Right forelimb (tissue), 1 donor: ENCODE measurements at regions not wholly inside any gene's neighbourhood (a gene's known extent, or its start where the extent isn't known, plus 50 kb on each side); places are given as distances from the start of the nearest gene placed in this dataset.

Experiments used
- DNase-seq: peaks from one replicate; pipeline ENCODE4 v3.0.0-alpha.2; 2018

DNA sequence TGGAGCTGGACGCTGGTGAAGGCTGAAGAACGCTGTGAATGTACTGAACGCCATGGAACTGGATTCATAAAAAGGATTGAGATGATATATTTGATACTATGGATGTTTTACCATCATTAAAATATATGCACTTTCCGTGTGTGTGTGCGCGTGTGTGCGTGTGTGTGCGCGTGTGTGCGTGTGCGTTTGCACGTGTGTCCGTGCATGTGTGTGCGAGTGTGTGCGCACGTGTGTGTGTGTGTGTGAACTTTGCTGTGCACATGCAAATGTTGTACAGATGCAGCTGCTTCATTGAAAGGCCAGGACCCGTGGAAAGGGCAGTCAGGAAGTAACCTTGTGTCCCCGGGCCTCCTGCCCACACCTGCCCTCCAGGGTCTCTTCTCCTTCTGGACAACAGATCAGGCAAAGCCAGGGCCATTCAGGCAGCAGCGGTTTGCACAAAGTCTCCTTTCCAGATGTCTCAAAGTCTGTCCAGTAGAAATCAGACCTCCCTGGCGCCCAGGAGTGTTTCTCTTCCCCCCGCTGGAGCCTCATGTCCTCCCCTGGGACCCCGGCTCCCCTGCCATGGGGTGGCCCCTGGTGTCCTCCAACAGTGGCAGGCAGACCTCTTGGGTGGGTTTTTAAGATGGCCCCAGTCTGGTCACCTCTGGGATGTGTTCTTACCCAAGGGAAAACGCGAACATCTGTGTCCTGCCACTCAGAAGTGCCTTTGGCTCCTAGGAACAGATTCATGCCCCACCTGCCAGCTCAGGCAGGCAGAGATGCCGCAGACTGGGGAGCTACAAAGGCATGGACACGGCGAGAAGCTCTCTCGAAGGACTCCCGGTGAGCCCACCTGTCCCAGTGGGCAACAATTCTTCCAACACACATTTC is 86.1 kb upstream of the GPC1 start:
- no peak for DNase-seq

DNA sequence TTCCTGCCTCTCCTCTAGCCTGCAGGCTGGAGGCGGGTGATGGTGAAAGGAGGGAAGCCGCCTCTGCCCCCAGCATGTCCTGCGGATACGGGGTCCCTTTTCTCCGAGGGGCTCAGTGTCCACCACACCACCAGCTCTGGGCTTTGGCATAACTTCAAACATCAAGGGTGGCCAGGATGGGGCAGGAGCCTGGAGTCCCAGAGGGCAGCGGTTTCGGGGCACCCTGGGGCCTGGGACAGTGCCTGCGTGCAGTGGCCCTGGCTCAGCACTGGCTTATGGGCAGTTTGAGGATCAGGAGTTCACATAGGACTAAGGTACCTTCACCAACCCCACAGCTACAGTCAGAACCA is 85.5 kb upstream of the GPC1 start:
- no peak for DNase-seq

DNA sequence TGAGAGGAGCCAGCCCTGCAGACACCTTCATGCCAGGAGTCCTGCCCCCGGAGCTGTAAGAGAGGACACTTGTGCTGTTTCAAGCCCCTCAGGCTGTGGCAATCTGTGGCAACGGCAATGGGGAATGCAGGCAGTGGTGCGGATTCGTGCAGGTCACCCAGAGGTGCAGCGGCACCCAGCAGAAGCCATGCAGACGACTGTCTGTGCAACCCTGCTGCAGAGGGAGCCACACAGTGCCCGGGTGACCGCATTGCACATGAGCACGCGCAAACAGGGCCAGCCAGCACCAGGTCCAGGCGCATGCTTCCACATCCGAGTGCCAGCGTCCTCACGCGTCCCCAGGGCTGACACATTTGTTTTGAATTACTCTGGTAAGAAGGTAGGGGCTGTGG is 84.8 kb upstream of the GPC1 start:
- DNase-seq = no peak

GRCh38 chr2:240351088-240351741 is 84.2 kb upstream of the GPC1 start:
- no peak for DNase-seq

GRCh38 chr2:240351826-240352426 is 83.5 kb upstream of the GPC1 start:
- no peak for DNase-seq

GRCh38 chr2:240353086-240353798 is 82.2 kb upstream of the GPC1 start:
- DNase-seq = no peak

GRCh38 chr2:240353944-240354343 is 81.5 kb upstream of the GPC1 start:
- no peak for DNase-seq

- DNase-seq = no peak
Observed at GRCh38 chr2:240355001-240355891, 80.2 kb upstream of the GPC1 start.

DNA sequence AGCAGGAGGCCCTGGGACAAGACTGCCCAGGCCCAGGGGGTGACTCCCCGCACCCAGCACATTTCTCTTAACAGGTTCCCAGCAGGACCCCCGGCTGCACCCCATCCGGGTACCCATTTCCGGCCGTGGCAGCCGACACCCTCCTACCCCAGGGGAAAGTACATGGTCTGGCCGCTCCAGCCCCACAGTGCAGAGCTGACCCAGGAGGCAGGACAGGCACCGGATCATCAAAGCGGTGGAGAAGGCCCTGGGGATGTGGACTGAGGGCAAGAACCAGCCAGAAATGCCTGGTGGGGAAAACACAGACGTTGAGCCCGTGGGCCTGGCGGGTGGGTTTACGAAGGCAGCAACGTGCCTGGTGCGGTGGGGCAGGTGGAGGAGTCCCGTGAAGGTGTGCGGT is 79.5 kb upstream of the GPC1 start:
- no peak for DNase-seq

DNA sequence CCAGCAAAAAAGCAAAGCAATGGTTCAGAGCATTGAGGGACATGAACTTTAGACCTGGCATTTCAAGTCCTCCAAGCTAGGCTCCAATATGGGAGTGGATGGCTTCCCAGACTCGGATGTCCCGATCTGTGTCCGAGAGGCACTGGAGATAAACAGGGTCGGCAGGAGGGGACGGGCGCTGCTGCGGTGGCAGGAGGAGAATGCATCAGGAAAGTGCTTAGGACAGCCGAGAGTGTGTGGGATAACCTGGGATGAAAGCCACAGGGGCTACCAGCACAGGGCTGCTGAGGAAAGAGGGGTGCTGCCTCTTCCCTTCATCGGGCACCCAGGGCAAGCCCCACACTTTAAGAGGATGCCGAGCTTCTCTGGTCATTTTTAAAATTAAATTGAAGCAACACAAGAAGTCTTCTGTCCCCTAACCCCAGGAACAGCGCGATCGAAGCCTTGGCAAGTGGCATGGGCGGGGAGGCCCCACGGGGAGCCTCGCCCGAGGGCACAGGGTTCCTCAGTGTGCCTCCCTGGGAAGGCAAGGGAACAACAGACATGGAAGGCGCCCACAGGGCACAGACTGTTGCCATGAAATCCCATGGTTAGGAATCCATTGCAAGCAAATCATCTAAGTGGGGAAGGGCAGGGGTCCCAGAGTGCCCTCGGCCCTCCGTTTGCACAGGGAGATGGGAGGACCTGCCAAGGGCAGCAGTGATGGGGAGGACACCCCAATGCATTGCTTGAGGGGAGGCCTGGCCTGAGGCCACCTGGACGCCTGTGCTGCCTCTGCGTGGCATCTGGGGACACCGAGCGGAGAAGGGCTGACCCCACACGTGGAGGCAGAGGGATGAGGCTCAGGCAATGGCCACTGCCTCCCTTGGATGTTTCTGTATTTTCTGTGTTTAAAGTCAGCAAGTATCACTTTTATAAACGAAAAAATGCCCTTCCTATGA is 78.5 kb upstream of the GPC1 start:
- DNase-seq = no peak

DNA sequence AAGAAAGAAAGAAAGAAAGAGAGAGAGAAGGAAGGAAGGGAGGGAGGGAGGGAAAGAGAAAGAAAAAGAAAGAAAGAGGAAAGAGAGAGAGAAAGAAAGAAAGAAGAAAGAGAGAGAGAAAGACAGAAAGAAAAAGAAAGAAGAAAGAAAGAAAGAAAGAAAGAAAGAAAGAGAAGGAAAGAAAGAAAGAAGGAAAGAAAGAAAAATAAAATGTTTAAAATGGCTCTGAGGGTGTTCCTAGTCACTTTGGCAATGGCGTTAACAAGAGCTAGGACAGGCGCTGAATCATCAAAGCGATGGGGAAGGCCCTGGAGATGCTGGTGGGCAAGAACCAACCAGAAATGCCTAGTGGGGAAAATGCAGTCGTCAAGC is 77.8 kb upstream of the GPC1 start:
- no peak for DNase-seq

- peak; percentile 22 for DNase-seq
Observed at GRCh38 chr2:240358080-240358479, 77.4 kb upstream of the GPC1 start.

DNA sequence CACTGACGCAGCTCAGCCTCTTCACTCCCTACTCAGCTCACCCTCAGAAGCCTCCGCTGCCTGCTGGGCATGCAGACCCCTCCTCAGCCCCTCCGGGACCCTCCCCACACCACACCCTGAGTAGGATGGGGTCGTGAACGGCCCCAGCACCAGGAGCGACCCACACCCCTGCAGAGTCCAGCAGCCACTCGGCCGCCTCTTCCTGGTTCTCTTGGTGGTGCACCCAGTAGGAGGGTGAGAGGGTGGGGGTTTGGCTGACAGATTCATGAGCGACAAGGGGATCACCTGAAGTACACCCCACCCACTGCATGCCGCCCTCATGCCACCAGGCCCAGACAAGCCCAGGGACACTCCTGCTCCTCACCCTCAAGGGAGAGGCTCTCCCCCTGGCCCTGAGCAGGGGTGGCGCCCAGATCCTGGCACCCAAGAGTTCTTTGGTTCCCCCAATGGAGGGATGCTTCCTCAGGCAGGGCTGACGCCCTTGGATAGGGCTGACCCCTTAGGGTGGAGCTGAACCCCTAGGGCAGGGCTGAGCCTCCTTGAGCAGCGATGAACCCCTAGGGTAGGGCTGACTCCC is 76.6 kb upstream of the GPC1 start:
- no peak for DNase-seq

GRCh38 chr2:240359695-240360094 is 75.8 kb upstream of the GPC1 start:
- peak; percentile 1 for DNase-seq

- no peak for DNase-seq
Observed at GRCh38 chr2:240360645-240361475, 74.6 kb upstream of the GPC1 start.

- no peak for DNase-seq
Observed at GRCh38 chr2:240362216-240362755, 73.2 kb upstream of the GPC1 start.

DNA sequence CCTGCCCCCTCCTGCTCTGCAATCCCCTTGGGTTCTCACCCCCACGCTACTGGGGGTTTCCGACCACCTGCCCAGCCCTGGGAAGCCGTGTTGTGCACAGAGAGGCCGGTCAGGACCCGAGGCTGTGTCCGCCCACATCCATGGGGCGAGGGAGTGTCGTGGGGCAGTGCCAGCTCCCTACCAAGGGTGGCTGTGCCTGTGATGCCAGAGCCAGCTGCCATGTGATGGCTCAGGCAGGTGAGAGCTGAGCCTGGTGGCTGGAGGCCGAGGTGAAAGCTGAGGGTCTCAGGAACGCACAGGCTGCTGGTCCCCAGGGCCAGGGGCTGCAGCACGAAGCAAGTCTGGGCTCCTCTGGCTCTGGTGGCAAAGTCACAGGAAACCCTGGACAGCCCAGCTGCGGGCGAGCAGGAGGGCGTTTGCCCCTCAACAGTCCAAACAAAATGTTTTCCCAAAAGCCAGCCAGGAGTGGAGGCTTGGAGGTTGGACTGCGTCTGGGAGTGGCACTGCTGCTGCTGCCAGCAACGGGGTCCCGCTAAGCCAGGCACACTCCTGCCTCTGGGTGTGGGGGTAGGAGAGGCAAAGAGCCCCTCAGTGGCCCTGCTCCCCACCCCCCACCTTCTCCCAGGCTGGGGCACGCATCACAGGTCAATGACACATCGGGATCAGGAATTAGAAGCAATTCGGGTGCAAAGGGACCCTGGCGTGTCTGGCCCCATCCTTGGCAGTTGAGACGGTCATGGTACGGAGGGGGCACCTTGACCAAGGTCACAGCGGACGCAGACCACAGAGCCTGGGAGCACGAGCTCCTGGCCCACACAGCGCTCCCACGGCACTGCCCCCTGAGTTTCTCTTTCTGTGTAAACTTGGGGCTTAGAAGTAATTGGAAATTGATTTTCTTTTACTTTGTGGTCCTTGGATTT is 72.4 kb upstream of the GPC1 start:
- DNase-seq = no peak

DNA sequence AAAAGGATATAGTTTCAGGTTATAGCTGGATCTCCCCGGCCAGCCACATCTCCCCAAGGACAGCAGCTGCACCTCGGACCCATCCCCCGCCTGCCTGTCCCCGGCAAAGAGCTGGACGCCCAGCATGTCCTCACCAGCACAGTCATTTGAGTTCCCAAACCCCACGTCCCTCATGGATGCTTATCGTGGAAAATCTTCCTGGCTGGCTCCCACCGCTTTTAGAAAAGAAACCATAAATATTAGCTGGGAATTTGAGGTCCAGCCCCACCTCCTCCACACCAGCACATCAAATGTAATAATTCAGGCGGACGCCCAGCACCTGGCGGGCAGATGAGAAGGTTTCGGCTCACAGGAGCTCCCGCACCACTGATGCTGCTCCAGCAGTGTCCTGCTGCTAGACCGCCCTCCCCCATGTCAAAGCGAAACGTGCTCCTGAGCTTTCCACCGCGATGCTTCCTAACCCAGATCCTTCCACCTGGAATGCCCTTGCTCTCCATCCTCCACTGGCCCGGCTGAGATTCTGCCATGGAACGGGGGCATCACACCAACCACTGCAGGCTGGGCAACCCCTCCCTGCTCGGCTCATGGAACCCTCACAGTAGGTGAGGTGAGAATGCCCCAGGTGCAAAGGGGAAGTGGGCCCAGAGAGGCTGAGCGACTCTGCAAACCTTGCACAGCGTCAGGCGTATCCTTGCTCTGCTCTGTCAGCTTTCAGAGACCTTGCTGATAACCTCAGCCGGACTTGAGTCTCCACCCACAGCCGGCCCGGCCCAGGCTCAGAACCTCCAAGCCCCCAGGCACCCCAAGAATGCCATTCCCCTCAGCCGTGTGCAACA is 71.5 kb upstream of the GPC1 start:
- no peak for DNase-seq
